A549 (cell line): ENCODE measurements at regions not wholly inside any gene's neighbourhood (a gene's known extent, or its start where the extent isn't known, plus 50 kb on each side); places are given as distances from the start of the nearest gene placed in this dataset.

Experiments
- CTCF ChIP-seq: fragments of >200 bp; sonication (Bioruptor Twin); formaldehyde crosslinking; IDR thresholded peaks from 3 replicates; pipeline ENCODE4 v1.5.1; 2016
- EP300 ChIP-seq, 2 experiments: fragments of >200 bp; sonication (Bioruptor Twin); formaldehyde crosslinking; IDR thresholded peaks; 2 replicates in 1 of 2; 3 replicates in 1 of 2; pipeline ENCODE4 v1.6.1; 2016 to 2017
- MYC ChIP-seq: IDR thresholded peaks from 2 replicates; pipeline ENCODE4 v1.6.1; 2012; ENCODE audit warnings: mild to moderate bottlenecking, inconsistent platforms, low read length, improper control_type of control experiment, borderline replicate concordance
- NFE2L2 ChIP-seq: fragments of 150-350 bp; conservative IDR thresholded peaks from 2 replicates; pipeline ENCODE4 v1.6.1; 2014; ENCODE audit warnings: low read length
- POLR2AphosphoS2 ChIP-seq: conservative IDR thresholded peaks from 2 replicates; pipeline ENCODE4 v1.6.1; 2012; ENCODE audit warnings: low read length, improper control_type of control experiment, inconsistent platforms
- RCOR1 ChIP-seq: fragments of 150-350 bp; IDR thresholded peaks from 2 replicates; pipeline ENCODE4 v1.6.1; 2014; ENCODE audit warnings: antibody characterized with exemption, low read length, low read depth
- REST ChIP-seq: fragments of 200-600 bp; sonication (generic); IDR thresholded peaks from 2 replicates; pipeline ENCODE4 v1.6.1; 2016; ENCODE audit warnings: antibody characterized with exemption, mild to moderate bottlenecking, moderate library complexity
- RFX5 ChIP-seq: fragments of 450-650 bp; IDR thresholded peaks from 2 replicates; pipeline ENCODE4 v1.7.1; 2014; ENCODE audit warnings: antibody characterized with exemption, mild to moderate bottlenecking, moderate library complexity
- SMC3 ChIP-seq: fragments of >200 bp; sonication (Bioruptor Twin); formaldehyde crosslinking; IDR thresholded peaks from 3 replicates; pipeline ENCODE4 v1.6.1; 2018; ENCODE audit warnings: inconsistent platforms

DNA sequence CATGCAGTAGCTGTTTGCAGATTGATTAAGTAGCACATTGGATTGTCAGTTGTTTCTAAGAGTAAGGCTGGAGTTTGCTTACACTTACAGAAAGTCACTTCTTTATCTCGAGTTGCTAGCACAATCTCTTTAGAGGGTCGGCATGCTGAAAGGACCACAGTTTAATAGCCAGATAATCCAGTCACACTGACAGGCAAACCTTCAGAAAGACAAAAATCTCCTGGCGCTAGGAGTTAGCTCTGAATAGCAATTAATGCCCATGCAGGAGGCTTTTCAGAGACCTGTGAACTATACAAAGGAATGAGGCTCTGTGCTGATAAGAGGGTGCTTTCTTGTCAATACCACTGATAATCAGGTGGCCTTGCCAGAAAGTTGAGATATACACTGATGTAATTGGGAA, 1043.0 kb downstream of the AACS start:
- TF ChIP-seq NFE2L2 (no peak), REST (no peak), SMC3 (no peak), RFX5 (no peak), EP300 (IDR thresholded peaks at IDR 0.05) (no peak), MYC (no peak), CTCF (no peak), POLR2AphosphoS2 (no peak), RCOR1 (no peak)
